HepG2 (cell line): ENCODE measurements at regions not wholly inside any gene's neighbourhood (a gene's known extent, or its start where the extent isn't known, plus 50 kb on each side); places are given as distances from the start of the nearest gene placed in this dataset.

Experiments
- ATAC-seq: fragments of 200-7000 bp; cut with Tn5 transposase; 3 replicates; pipeline ENCODE4 v1.9.1; 2020; ENCODE audit warnings: mild to moderate bottlenecking, moderate library complexity
- BruUV-seq: library from RNA; stranded (reverse); fragments of 400-500 nt; replicated peaks from 2 replicates; lab custom pipeline; 2021; lab: Mats Ljungman, UMichigan
- CTCF ChIA-PET: fragments of 300-600 bp; formaldehyde crosslinking; extraction: SDS; loops from one replicate; lab custom pipeline; 2021; ENCODE audit warnings: low total read pairs, inconsistent platforms, low intra/inter-chr PET ratio; lab: Yijun Ruan, JAX
- POLR2A ChIA-PET: fragments of 350-600 bp; sonication (Branson Sonifier 250); formaldehyde crosslinking; loops from one replicate; lab custom pipeline; 2020; ENCODE audit warnings: antibody characterized with exemption, inconsistent platforms; lab: Yijun Ruan, JAX
- DNase-seq: peaks from one replicate; pipeline ENCODE4 v3.0.0-alpha.2; 2015; ENCODE audit warnings: low spot score
- FAIRE-seq: peaks from 3 replicates; lab custom pipeline; 2011; peaks lifted over from hg19 to GRCh38; lab: Jason Lieb, UNC
- H2AFZ ChIP-seq: one replicate; pipeline ENCODE4 v1.6.1; 2011; ENCODE audit warnings: low read length, inconsistent platforms
- H3K27ac ChIP-seq: fragments of 300-600 bp; 3 replicates; pipeline ENCODE4 v1.8.0; 2011; ENCODE audit warnings: mixed run types, mild to moderate bottlenecking, mixed read lengths, low read length, inconsistent platforms; ENCODE audit not compliant: insufficient read depth; ENCODE audit errors: extremely low read length
- H3K27me3 ChIP-seq, 2 experiments: fragments of 200-600 bp in 1 of 2; 2 replicates in 1 of 2; 3 replicates in 1 of 2; pipeline versions ENCODE4 v1.6.0 to v1.8.0; 2011; ENCODE audit warnings: low read length in 2 of 2, mild to moderate bottlenecking in 2 of 2, moderate library complexity in 2 of 2, inconsistent platforms in 1 of 2; ENCODE audit not compliant: insufficient read depth in 2 of 2, control insufficient read depth in 1 of 2
- H3K36me3 ChIP-seq, 2 experiments: fragments of 200-600 bp in 1 of 2; replicated peaks in 1 of 2; 2 replicates in 1 of 2; 3 replicates in 1 of 2; pipeline versions ENCODE4 v1.5.1 to v1.8.0; 2011; ENCODE audit warnings: low read length in 2 of 2, inconsistent platforms in 1 of 2; ENCODE audit not compliant: insufficient read depth in 2 of 2, control insufficient read depth in 1 of 2
- H3K4me1 ChIP-seq: 2 replicates; pipeline ENCODE4 v1.5.1; 2012; ENCODE audit warnings: low read length, inconsistent platforms; ENCODE audit not compliant: insufficient read depth
- H3K4me2 ChIP-seq: 2 replicates; pipeline ENCODE4 v1.6.0; 2011; ENCODE audit warnings: low read depth, low read length, inconsistent platforms
- H3K4me3 ChIP-seq, 3 experiments: fragments of 200-600 bp in 1 of 3; sonication (generic), shearing (Covaris generic) in 1 of 3; replicated peaks in 1 of 3; 2 replicates each; pipeline ENCODE4 v1.5.1; 2011 to 2016; ENCODE audit warnings: low read length in 3 of 3, inconsistent platforms in 2 of 3, low read depth in 2 of 3, mild to moderate bottlenecking in 2 of 3, control low read depth in 1 of 3, mixed read lengths in 1 of 3; ENCODE audit not compliant: insufficient read depth in 1 of 3
- H3K79me2 ChIP-seq: one replicate; pipeline ENCODE4 v1.6.1; 2011; ENCODE audit warnings: low read length, inconsistent platforms; ENCODE audit not compliant: insufficient read depth
- H3K9ac ChIP-seq: 2 replicates; pipeline ENCODE4 v1.6.0; 2011; ENCODE audit warnings: mild to moderate bottlenecking, low read depth, low read length, inconsistent platforms; ENCODE audit not compliant: insufficient read depth
- H3K9me3 ChIP-seq: 2 replicates; pipeline ENCODE4 v1.5.1; 2012; ENCODE audit warnings: mild to moderate bottlenecking, low read length
- H4K20me1 ChIP-seq: 2 replicates; pipeline ENCODE4 v1.6.0; 2011; ENCODE audit warnings: inconsistent platforms, mild to moderate bottlenecking, low read length, moderate library complexity; ENCODE audit not compliant: insufficient read depth
- TBL1XR1 ChIP-seq: fragments of 150-350 bp; IDR thresholded peaks from 2 replicates; pipeline ENCODE4 v1.6.1; 2014; ENCODE audit warnings: borderline replicate concordance, low read length; ENCODE audit not compliant: partially characterized antibody
- ZNF451 ChIP-seq: sonication (generic); formaldehyde crosslinking; IDR thresholded peaks from 2 replicates; pipeline ENCODE4 v1.5.0; 2020; ENCODE audit warnings: mild to moderate bottlenecking, missing genetic modification reagents
- ZNF766 ChIP-seq: sonication (generic); formaldehyde crosslinking; IDR thresholded peaks from 2 replicates; pipeline ENCODE4 v1.5.0; 2020; ENCODE audit warnings: missing genetic modification reagents, borderline replicate concordance
- WGBS: methylation state at CpG from one replicate; pipeline ENCODE4 v1.1.6; 2017; ENCODE audit warnings: low lambda C conversion rate; 5-methylcytosine and 5-hydroxymethylcytosine counted together
- in situ Hi-C: cut with HindIII; loops from 2 replicates; pipeline ENCODE4 v1.10.0; 2017; ENCODE audit warnings: low pct_unique_long_range_greater_than_20kb; ENCODE audit not compliant: extremely low pct_ligation_motif_present
- intact Hi-C: fragments of 100-400 bp; cut with micrococcal nuclease; formaldehyde crosslinking; loops from one replicate; pipeline ENCODE4 v1.10.0; 2022; ENCODE audit not compliant: unreplicated experiment
- TF ChIP-seq, protein P1 (sequence below): sonication (generic); formaldehyde crosslinking; IDR thresholded peaks from one replicate; pipeline ENCODE4 v1.5.1; 2020; ENCODE audit warnings: mild to moderate bottlenecking, missing genetic modification reagents; ENCODE audit errors: not compliant biosample characterization
- TF ChIP-seq, protein P2 (sequence below): fragments of 450-650 bp; IDR thresholded peaks from 2 replicates; pipeline ENCODE4 v1.6.1; 2016
- TF ChIP-seq, protein P3 (sequence below): sonication (generic); formaldehyde crosslinking; IDR thresholded peaks from 2 replicates; pipeline ENCODE4 v1.5.0; 2020; ENCODE audit warnings: missing genetic modification reagents
- TF ChIP-seq, protein P4 (sequence below): sonication (generic); formaldehyde crosslinking; IDR thresholded peaks from 2 replicates; pipeline ENCODE4 v1.9.0; 2021; ENCODE audit warnings: missing genetic modification reagents, mild to moderate bottlenecking, borderline replicate concordance

DNA sequence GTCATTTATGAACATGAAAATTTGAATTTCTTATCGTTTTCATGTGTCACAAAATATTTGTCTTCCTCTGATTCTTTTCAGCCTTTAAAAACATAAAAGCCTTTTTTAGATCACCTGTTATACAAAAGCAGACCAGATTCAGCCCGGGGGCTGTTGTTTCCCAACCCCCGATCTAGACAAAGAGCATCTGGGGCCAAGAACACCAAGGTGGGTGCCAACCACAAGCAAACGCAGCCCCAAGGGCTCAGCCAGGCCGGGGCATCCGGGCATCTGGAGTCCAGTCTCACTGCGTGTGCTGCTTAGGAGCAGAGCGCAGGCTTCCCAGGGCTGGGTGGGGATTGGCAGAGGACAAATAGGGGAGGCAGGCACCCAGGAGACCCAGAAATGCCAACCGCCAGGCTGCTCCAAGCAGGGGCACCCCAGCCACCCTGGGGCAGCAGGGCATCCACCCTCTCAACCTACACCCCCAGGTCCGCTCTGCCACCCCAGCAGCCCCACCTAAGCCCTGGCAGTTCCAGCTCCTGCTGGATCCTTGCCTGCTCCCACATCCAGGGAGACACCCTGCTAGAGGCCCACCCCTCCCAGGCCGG, 78.0 kb downstream of the HMX1 start (continued):
- TF ChIP-seq, protein P1, sequence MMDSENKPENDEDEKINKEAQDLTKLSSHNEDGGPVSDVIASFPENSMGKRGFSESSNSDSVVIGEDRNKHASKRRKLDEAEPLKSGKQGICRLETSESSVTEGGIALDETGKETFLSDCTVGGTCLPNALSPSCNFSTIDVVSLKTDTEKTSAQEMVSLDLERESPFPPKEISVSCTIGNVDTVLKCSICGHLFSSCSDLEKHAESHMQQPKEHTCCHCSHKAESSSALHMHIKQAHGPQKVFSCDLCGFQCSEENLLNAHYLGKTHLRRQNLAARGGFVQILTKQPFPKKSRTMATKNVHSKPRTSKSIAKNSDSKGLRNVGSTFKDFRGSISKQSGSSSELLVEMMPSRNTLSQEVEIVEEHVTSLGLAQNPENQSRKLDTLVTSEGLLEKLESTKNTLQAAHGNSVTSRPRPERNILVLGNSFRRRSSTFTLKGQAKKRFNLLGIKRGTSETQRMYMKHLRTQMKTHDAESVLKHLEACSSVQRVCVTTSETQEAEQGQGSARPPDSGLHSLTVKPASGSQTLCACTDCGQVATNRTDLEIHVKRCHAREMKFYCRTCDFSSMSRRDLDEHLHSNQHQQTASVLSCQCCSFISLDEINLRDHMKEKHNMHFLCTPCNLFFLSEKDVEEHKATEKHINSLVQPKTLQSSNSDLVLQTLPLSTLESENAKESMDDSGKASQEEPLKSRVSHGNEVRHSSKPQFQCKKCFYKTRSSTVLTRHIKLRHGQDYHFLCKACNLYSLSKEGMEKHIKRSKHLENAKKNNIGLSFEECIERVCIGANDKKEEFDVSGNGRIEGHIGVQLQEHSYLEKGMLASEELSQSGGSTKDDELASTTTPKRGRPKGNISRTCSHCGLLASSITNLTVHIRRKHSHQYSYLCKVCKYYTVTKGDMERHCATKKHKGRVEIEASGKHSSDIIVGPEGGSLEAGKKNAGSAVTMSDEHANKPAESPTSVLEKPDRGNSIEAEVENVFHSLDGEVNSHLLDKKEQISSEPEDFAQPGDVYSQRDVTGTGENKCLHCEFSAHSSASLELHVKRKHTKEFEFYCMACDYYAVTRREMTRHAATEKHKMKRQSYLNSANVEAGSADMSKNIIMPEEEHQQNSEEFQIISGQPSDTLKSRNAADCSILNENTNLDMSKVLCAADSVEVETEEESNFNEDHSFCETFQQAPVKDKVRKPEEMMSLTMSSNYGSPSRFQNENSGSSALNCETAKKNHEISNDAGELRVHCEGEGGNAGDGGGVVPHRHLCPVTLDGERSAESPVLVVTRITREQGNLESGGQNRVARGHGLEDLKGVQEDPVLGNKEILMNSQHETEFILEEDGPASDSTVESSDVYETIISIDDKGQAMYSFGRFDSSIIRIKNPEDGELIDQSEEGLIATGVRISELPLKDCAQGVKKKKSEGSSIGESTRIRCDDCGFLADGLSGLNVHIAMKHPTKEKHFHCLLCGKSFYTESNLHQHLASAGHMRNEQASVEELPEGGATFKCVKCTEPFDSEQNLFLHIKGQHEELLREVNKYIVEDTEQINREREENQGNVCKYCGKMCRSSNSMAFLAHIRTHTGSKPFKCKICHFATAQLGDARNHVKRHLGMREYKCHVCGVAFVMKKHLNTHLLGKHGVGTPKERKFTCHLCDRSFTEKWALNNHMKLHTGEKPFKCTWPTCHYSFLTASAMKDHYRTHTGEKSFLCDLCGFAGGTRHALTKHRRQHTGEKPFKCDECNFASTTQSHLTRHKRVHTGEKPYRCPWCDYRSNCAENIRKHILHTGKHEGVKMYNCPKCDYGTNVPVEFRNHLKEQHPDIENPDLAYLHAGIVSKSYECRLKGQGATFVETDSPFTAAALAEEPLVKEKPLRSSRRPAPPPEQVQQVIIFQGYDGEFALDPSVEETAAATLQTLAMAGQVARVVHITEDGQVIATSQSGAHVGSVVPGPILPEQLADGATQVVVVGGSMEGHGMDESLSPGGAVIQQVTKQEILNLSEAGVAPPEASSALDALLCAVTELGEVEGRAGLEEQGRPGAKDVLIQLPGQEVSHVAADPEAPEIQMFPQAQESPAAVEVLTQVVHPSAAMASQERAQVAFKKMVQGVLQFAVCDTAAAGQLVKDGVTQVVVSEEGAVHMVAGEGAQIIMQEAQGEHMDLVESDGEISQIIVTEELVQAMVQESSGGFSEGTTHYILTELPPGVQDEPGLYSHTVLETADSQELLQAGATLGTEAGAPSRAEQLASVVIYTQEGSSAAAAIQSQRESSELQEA (CRISPR knock-in tag) = no peak
- no peak for TF ChIP-seq ZNF766

DNA sequence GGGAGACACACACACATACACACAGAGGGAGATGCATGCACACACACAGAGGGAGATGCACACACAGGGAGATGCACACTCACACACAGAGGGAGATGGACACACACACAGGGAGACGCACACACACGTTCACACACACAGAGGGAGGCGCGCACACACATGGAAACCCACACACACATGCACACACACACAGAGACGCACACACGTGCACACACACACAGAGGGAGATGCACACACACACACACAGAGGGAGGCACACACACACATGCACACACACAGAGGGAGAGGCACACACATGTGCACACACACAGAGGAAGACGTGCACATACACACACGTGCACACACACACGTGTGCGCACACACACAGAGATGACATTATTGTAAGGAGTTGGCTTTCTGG, 79.1 kb downstream of the HMX1 start:
- FAIRE-seq (no peak), ATAC-seq (no peak)
- WGBS = 20% methylated on average over 5 of the region's 10 CpGs

More for the DNA sequence above, 79.1 kb downstream of the HMX1 start:
- no peak overlapping the region for H3K27ac ChIP-seq
- H3K4me1 ChIP-seq = no peaks in the 10 kb centered on the region
- TF ChIP-seq, protein P2, sequence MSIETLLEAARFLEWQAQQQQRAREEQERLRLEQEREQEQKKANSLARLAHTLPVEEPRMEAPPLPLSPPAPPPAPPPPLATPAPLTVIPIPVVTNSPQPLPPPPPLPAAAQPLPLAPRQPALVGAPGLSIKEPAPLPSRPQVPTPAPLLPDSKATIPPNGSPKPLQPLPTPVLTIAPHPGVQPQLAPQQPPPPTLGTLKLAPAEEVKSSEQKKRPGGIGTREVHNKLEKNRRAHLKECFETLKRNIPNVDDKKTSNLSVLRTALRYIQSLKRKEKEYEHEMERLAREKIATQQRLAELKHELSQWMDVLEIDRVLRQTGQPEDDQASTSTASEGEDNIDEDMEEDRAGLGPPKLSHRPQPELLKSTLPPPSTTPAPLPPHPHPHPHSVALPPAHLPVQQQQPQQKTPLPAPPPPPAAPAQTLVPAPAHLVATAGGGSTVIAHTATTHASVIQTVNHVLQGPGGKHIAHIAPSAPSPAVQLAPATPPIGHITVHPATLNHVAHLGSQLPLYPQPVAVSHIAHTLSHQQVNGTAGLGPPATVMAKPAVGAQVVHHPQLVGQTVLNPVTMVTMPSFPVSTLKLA = peak; percentile 85
- TF ChIP-seq TBL1XR1 (no peak), ZNF451 (CRISPR knock-in tag) (no peak)
- TF ChIP-seq, protein P3, sequence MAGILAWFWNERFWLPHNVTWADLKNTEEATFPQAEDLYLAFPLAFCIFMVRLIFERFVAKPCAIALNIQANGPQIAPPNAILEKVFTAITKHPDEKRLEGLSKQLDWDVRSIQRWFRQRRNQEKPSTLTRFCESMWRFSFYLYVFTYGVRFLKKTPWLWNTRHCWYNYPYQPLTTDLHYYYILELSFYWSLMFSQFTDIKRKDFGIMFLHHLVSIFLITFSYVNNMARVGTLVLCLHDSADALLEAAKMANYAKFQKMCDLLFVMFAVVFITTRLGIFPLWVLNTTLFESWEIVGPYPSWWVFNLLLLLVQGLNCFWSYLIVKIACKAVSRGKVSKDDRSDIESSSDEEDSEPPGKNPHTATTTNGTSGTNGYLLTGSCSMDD = no peak
- TF ChIP-seq, protein P4, sequence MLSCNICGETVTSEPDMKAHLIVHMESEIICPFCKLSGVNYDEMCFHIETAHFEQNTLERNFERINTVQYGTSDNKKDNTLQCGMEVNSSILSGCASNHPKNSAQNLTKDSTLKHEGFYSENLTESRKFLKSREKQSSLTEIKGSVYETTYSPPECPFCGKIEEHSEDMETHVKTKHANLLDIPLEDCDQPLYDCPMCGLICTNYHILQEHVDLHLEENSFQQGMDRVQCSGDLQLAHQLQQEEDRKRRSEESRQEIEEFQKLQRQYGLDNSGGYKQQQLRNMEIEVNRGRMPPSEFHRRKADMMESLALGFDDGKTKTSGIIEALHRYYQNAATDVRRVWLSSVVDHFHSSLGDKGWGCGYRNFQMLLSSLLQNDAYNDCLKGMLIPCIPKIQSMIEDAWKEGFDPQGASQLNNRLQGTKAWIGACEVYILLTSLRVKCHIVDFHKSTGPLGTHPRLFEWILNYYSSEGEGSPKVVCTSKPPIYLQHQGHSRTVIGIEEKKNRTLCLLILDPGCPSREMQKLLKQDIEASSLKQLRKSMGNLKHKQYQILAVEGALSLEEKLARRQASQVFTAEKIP (CRISPR knock-in tag) = no peak
- intact Hi-C loops = no loop called here
- in situ Hi-C loops = no loop called here
- H3K4me3 ChIP-seq = no peak overlapping the region
- CTCF ChIA-PET = no interaction called here
- POLR2A ChIA-PET = no interaction called here
- H4K20me1 ChIP-seq = peaks cover 2% of the 10 kb centered on the region; the same call in 1 of the 2 replicates
- no TSS peak for BruUV-seq
- no peak overlapping the region for H3K9ac ChIP-seq
- H3K9me3 ChIP-seq = no peaks in the 10 kb centered on the region
- H3K4me2 ChIP-seq = no peak overlapping the region
- H3K36me3 ChIP-seq = no peaks in the 10 kb centered on the region
- H3K79me2 ChIP-seq = no peaks in the 10 kb centered on the region
- H3K27me3 ChIP-seq = peaks cover 10 to 30% of the 10 kb centered on the region in 2 experiments; a peak in 4 of 5 replicates
- no peak overlapping the region for H2AFZ ChIP-seq
- no peak for DNase-seq
